HEK293 (cell line): ENCODE measurements at regions not wholly inside any gene's neighbourhood (a gene's known extent, or its start where the extent isn't known, plus 50 kb on each side); places are given as distances from the start of the nearest gene placed in this dataset.

Experiments
- CTCF ChIP-seq: fragments of 450-650 bp; formaldehyde crosslinking; IDR thresholded peaks from 2 replicates; pipeline ENCODE4 v1.5.1; 2016; ENCODE audit warnings: missing biosample characterization, missing genetic modification characterization
- ZNF10 ChIP-seq: fragments of 450-650 bp; formaldehyde crosslinking; IDR thresholded peaks from 2 replicates; pipeline ENCODE4 v1.5.1; 2017; ENCODE audit warnings: missing biosample characterization, missing genetic modification characterization
- ZNF175 ChIP-seq: fragments of 450-650 bp; formaldehyde crosslinking; IDR thresholded peaks from 2 replicates; pipeline ENCODE4 v1.5.1; 2016; ENCODE audit warnings: missing biosample characterization, missing genetic modification characterization
- ZNF394 ChIP-seq: fragments of 450-650 bp; formaldehyde crosslinking; IDR thresholded peaks from 2 replicates; pipeline ENCODE4 v1.5.1; 2016; ENCODE audit warnings: missing biosample characterization, missing genetic modification characterization, mild to moderate bottlenecking, moderate library complexity, borderline replicate concordance
- ZNF830 ChIP-seq: fragments of 450-650 bp; IDR thresholded peaks from 2 replicates; pipeline ENCODE4 v1.5.0; 2018; ENCODE audit warnings: missing biosample characterization, missing genetic modification characterization, low read depth, mild to moderate bottlenecking, moderate library complexity

- TF ChIP-seq CTCF (tag by site-specific recombination) (no peak), ZNF394 (tag by site-specific recombination) (no peak), ZNF830 (tag by site-specific recombination) (no peak), ZNF175 (no peak), ZNF10 (tag by site-specific recombination) (no peak)
Measured at GRCh38 chr20:22387452-22387851, 196.9 kb downstream of the FOXA2 start.
